GM21423 (cell line): ENCODE measurements at regions not wholly inside any gene's neighbourhood (a gene's known extent, or its start where the extent isn't known, plus 50 kb on each side); places are given as distances from the start of the nearest gene placed in this dataset.
"Not testable (repeated sequence)": the region's sequence is repeated elsewhere in the genome, so short reads cannot be mapped to it uniquely, and the experiment has no call there.

ENCODE experiments used
- ATAC-seq: cut with Tn5 transposase; IDR thresholded peaks from one replicate; pipeline ENCODE4 v1.9.1; 2021; ENCODE audit warnings: mild to moderate bottlenecking, moderate library complexity; ENCODE audit not compliant: unreplicated experiment

GRCh38 chr10:64369885-64370773 lies 848.9 kb downstream of the REEP3 start:
- no peak for ATAC-seq

- no peak for ATAC-seq
These were observed 853.1 kb downstream of the REEP3 start for GRCh38 chr10:64374346-64374745.

GRCh38 chr10:64376167-64376566 lies 855.0 kb downstream of the REEP3 start:
- no peak for ATAC-seq

GRCh38 chr10:64379898-64380297 lies 858.7 kb downstream of the REEP3 start:
- ATAC-seq, result no peak

GRCh38 chr10:64385355-64385754 lies 864.2 kb downstream of the REEP3 start:
- no peak for ATAC-seq

GRCh38 chr10:64394744-64395143 lies 873.5 kb downstream of the REEP3 start:
- no peak for ATAC-seq

GRCh38 chr10:64396105-64396708 lies 875.0 kb downstream of the REEP3 start:
- no peak for ATAC-seq

GRCh38 chr10:64397125-64397524 lies 875.9 kb downstream of the REEP3 start:
- ATAC-seq, result no peak

- no peak for ATAC-seq
These were observed 887.4 kb downstream of the REEP3 start for GRCh38 chr10:64408391-64409183.

- no peak for ATAC-seq
These were observed 888.1 kb downstream of the REEP3 start for GRCh38 chr10:64409349-64409748.

GRCh38 chr10:64416011-64416410 lies 894.8 kb downstream of the REEP3 start:
- ATAC-seq, result no peak

GRCh38 chr10:64419461-64419860 lies 898.3 kb downstream of the REEP3 start:
- ATAC-seq, result no peak

GRCh38 chr10:64426745-64427144 lies 905.5 kb downstream of the REEP3 start:
- ATAC-seq, result no peak

- ATAC-seq, result no peak
These were observed 909.6 kb downstream of the REEP3 start for GRCh38 chr10:64430690-64431323.

GRCh38 chr10:64441872-64442271 lies 920.7 kb downstream of the REEP3 start:
- ATAC-seq, result not testable (repeated sequence)

- no peak for ATAC-seq
These were observed 923.0 kb downstream of the REEP3 start for GRCh38 chr10:64444163-64444562.

- no peak for ATAC-seq
These were observed 923.4 kb downstream of the REEP3 start for GRCh38 chr10:64444564-64444963.

- ATAC-seq, result no peak
These were observed 928.4 kb downstream of the REEP3 start for GRCh38 chr10:64449603-64450002.

GRCh38 chr10:64450312-64450711 lies 929.1 kb downstream of the REEP3 start:
- no peak for ATAC-seq

- ATAC-seq, result no peak
These were observed 933.8 kb downstream of the REEP3 start for GRCh38 chr10:64454962-64455361.

GRCh38 chr10:64458306-64458705 lies 937.1 kb downstream of the REEP3 start:
- no peak for ATAC-seq
